ENCODE measurements at regions not wholly inside any gene's neighbourhood (a gene's known extent, or its start where the extent isn't known, plus 50 kb on each side); places are given as distances from the start of the nearest gene placed in this dataset.

DNA sequence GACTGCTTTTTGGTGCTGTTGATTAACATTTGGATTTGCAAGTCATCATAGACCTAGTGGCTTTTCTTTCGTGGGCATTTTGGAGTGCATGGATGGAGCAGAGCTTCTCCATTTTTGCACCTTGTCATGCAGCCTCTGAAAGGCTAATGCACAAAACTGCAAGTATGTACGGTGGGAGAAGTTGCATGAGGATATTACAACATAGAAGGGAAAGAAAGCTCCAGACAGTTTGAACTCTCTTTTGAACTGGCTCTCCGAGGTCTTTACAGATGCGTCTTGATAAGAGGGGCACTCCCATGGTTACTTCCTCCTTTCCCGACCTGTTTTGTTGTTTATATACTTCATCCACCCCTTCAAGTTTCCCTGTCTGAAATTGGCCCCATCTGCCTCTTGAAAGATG lies 147.1 kb upstream of the GBE1 start:
- TF ChIP-seq GATA2 (IDR thresholded peaks at IDR 0.05; ENCODE audit: low read depth, low read length), result no peak
- TF ChIP-seq GATA3 (IDR thresholded peaks at IDR 0.05; ENCODE audit: low read depth, low read length), result no peak
